ENCODE measurements at regions not wholly inside any gene's neighbourhood (a gene's known extent, or its start where the extent isn't known, plus 50 kb on each side); places are given as distances from the start of the nearest gene placed in this dataset.

GRCh38 chr1:64378826-64379225 lies 91.1 kb upstream of the CACHD1 start:
- Histone ChIP-seq H2BK20ac (ENCODE audit: low read depth, low read length) (no peak overlapping the region), H3K56ac (ENCODE audit: extremely low read depth, insufficient read depth, low read length) (no peak overlapping the region), H4K20me1 (ENCODE audit: insufficient read depth, low read length) (no peaks in the 10 kb centered on the region), H2BK120ac (ENCODE audit: low read depth, low read length) (no peak overlapping the region), H3K14ac (replicated peaks; ENCODE audit: low read depth, low read length) (no peak overlapping the region), H3K18ac (ENCODE audit: low read depth, low read length) (no peak overlapping the region), H3K36me3 (ENCODE audit: control insufficient read depth, insufficient read depth, low read length) (no peaks in the 10 kb centered on the region), H3K23ac (ENCODE audit: low read depth, low read length) (no peak overlapping the region), H4K5ac (ENCODE audit: low read depth, low read length) (no peak overlapping the region), H4K91ac (ENCODE audit: insufficient read depth, low read depth, low read length) (no peak overlapping the region), H2BK15ac (ENCODE audit: low read depth, low read length) (no peak overlapping the region), H2AK9ac (replicated peaks; ENCODE audit: low read depth, low read length, poor library complexity) (no peak overlapping the region), H3K4me3 (ENCODE audit: insufficient read depth, low read depth, low read length) (no peak overlapping the region), H3K9ac (ENCODE audit: low read depth, low read length) (no peak overlapping the region), H3K79me1 (ENCODE audit: low read depth in 1 of 2, low read length in 2 of 2) (no peaks in the 10 kb centered on the region), H3K9me1 (ENCODE audit: insufficient read depth, low read length) (no peaks in the 10 kb centered on the region), H2AFZ (replicated peaks; ENCODE audit: low read length, poor library complexity) (no peak overlapping the region), H2BK5ac (ENCODE audit: low read depth, low read length, poor library complexity, severe bottlenecking) (no peak overlapping the region), H3K4ac (ENCODE audit: low read depth, low read length) (no peak overlapping the region), H3K27me3 (ENCODE audit: control insufficient read depth, insufficient read depth, low read length) (no peaks in the 10 kb centered on the region), H3K4me2 (ENCODE audit: low read depth, low read length) (no peak overlapping the region), H2AK5ac (ENCODE audit: low read depth, low read length) (no peak overlapping the region), H3K9me3 (ENCODE audit: control insufficient read depth, insufficient read depth, low read length) (no peaks in the 10 kb centered on the region), H3K4me1 (ENCODE audit: control insufficient read depth, insufficient read depth, low read length) (no peaks in the 10 kb centered on the region), H4K8ac (ENCODE audit: low read depth in 2 of 2, low read length in 2 of 2) (no peak overlapping the region), H3K27ac (ENCODE audit: insufficient read depth, low read length) (no peak overlapping the region)
- ChIA-PET CTCF (no interaction called here), POLR2A (ENCODE audit: unreplicated experiment) (no interaction called here)
- ATAC-seq (ENCODE audit: low read depth) = no peak
- no peak for DNase-seq
- no TSS peak for BruUV-seq (replicated peaks)
- intact Hi-C loops (cut with micrococcal nuclease) = no loop called here
- dilution Hi-C loops (cut with HindIII; ENCODE audit: low sequenced_read_pairs, unreplicated experiment) = no loop called here
- 90% methylated on average over 2 of the region's 7 CpGs; no CpG with 5 or more reads in 1 of the 2 experiments for WGBS, 2 experiments (ENCODE audit: extremely low coverage in 2 of 2, insufficient read length in 1 of 2)
- no peak for TF ChIP-seq SMC3 (IDR thresholded peaks at IDR 0.05; ENCODE audit: low read depth, low read length)
- no peak for TF ChIP-seq RFX5 (IDR thresholded peaks at IDR 0.05; ENCODE audit: low read depth, low read length)
- TF ChIP-seq, protein P1, sequence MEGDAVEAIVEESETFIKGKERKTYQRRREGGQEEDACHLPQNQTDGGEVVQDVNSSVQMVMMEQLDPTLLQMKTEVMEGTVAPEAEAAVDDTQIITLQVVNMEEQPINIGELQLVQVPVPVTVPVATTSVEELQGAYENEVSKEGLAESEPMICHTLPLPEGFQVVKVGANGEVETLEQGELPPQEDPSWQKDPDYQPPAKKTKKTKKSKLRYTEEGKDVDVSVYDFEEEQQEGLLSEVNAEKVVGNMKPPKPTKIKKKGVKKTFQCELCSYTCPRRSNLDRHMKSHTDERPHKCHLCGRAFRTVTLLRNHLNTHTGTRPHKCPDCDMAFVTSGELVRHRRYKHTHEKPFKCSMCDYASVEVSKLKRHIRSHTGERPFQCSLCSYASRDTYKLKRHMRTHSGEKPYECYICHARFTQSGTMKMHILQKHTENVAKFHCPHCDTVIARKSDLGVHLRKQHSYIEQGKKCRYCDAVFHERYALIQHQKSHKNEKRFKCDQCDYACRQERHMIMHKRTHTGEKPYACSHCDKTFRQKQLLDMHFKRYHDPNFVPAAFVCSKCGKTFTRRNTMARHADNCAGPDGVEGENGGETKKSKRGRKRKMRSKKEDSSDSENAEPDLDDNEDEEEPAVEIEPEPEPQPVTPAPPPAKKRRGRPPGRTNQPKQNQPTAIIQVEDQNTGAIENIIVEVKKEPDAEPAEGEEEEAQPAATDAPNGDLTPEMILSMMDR (conservative IDR thresholded peaks at IDR 0.05; ENCODE audit: low read depth, low read length) = 0 out of 2 replicates have a peak, but pooled peaks have one; percentile 3
- no peak for TF ChIP-seq RCOR1 (IDR thresholded peaks at IDR 0.05; ENCODE audit: insufficient replicate concordance, low read length)
- TF ChIP-seq USF2 (IDR thresholded peaks at IDR 0.05; ENCODE audit: low read depth, low read length) = no peak
- TF ChIP-seq FOS (IDR thresholded peaks at IDR 0.05; ENCODE audit: low read depth, low read length) = no peak
- TF ChIP-seq CHD1 (IDR thresholded peaks at IDR 0.05; ENCODE audit: low read depth, low read length) = no peak
- TF ChIP-seq POLR2A (IDR thresholded peaks at IDR 0.05; ENCODE audit: low read depth, low read length) = no peak
- no peak for TF ChIP-seq NFE2L2 (IDR thresholded peaks at IDR 0.05; ENCODE audit: low read depth, low read length)
- in situ Hi-C loops (cut with MboI; ENCODE audit: low sequenced_read_pairs) = no loop called here
